ENCODE measurements at regions not wholly inside any gene's neighbourhood (a gene's known extent, or its start where the extent isn't known, plus 50 kb on each side); places are given as distances from the start of the nearest gene placed in this dataset.

GRCh38 chr12:74241341-74241740 is 296.3 kb upstream of the ATXN7L3B start:
- Histone ChIP-seq H3K27me3 (ENCODE audit: control insufficient read depth in 2 of 2, insufficient read depth in 2 of 2, low read length in 2 of 2) (no peaks in the 10 kb centered on the region), H2AFZ (ENCODE audit: insufficient read depth, low read depth, low read length, poor library complexity, severe bottlenecking) (no peak overlapping the region), H3K36me3 (replicated peaks in 1 of 2; ENCODE audit: control insufficient read depth in 1 of 2, insufficient read depth in 2 of 2, low read length in 2 of 2) (no peaks in the 10 kb centered on the region), H3K4me2 (replicated peaks; ENCODE audit: extremely low read depth, low read length, poor library complexity, severe bottlenecking) (no peak overlapping the region), H4K20me1 (ENCODE audit: insufficient read depth, low read length) (no peaks in the 10 kb centered on the region), H3K79me2 (ENCODE audit: insufficient read depth, low read length) (no peaks in the 10 kb centered on the region), H3K9me3 (replicated peaks in 1 of 2; ENCODE audit: control insufficient read depth in 1 of 2, insufficient read depth in 1 of 2, low read length in 2 of 2) (peaks cover 0 to 16% of the 10 kb centered on the region in 2 donors), H3K4me3 (replicated peaks in 1 of 3; ENCODE audit: low read depth in 2 of 3, low read length in 3 of 3) (no peak overlapping the region), H3K9ac (ENCODE audit: insufficient read depth, low read length, poor library complexity, severe bottlenecking) (no peak overlapping the region), H3K27ac (ENCODE audit: low read depth in 1 of 2, low read length in 2 of 2) (no peak overlapping the region), H3K4me1 (ENCODE audit: control insufficient read depth in 1 of 2, insufficient read depth in 2 of 2, low read length in 2 of 2) (no peaks in the 10 kb centered on the region)
- Mint-ChIP-seq H3K4me3 (no peak overlapping the region), H3K27ac (no peak overlapping the region), H3K9me3 (peaks cover 0 to 12% (median 3%) of the 10 kb centered on the region in 7 donors), H3K36me3 (no peaks in the 10 kb centered on the region), H3K4me1 (no peaks in the 10 kb centered on the region), H3K27me3 (ENCODE audit: low read depth in 3 of 3) (no peaks in the 10 kb centered on the region)
- DNase-seq = no peak
- intact Hi-C loops (cut with micrococcal nuclease) = no loop called here
- no CpG with 5 or more reads among the region's 1 CpG for WGBS (ENCODE audit: insufficient coverage)
- no peak for TF ChIP-seq CTCF (IDR thresholded peaks at IDR 0.05)

DNA sequence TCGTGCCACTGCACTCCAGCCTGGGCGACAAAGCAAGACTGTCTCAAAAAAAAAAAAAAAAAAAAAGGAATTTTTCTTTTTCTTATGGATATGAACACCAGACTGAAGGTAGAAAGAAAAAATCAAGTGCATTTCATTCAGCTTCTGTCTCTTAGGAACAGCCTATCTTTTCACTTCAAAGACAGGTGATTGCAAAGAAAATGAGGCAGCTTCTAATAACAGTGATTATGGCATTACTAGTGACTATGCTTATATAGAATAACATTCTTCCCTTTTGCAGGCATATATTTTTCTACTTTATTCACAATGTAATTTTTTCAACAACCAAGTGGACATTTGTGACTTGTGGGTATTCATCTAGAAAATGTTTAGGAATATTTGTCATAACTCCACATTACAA is 295.5 kb upstream of the ATXN7L3B start:
- TF ChIP-seq CTCF (IDR thresholded peaks at IDR 0.05) = no peak
- no peaks in the 10 kb centered on the region for H3K4me1 Mint-ChIP-seq
- no CpG with 5 or more reads among the region's 2 CpGs for WGBS (ENCODE audit: insufficient coverage)
- no peaks in the 10 kb centered on the region for H3K27me3 ChIP-seq (ENCODE audit: control insufficient read depth in 2 of 2, insufficient read depth in 2 of 2, low read length in 2 of 2)
- no peaks in the 10 kb centered on the region for H3K27me3 Mint-ChIP-seq (ENCODE audit: low read depth in 3 of 3)
- intact Hi-C loops (cut with micrococcal nuclease) = no loop called here
- no peak overlapping the region for H3K9ac ChIP-seq (ENCODE audit: insufficient read depth, low read length, poor library complexity, severe bottlenecking)
- H2AFZ ChIP-seq (ENCODE audit: insufficient read depth, low read depth, low read length, poor library complexity, severe bottlenecking) = no peak overlapping the region
- DNase-seq = no peak
- H3K4me3 ChIP-seq (replicated peaks in 1 of 3; ENCODE audit: low read depth in 2 of 3, low read length in 3 of 3) = no peak overlapping the region
- no peaks in the 10 kb centered on the region for H3K79me2 ChIP-seq (ENCODE audit: insufficient read depth, low read length)
- H3K36me3 Mint-ChIP-seq = no peaks in the 10 kb centered on the region
- H3K4me2 ChIP-seq (replicated peaks; ENCODE audit: extremely low read depth, low read length, poor library complexity, severe bottlenecking) = no peak overlapping the region
- H3K36me3 ChIP-seq (replicated peaks in 1 of 2; ENCODE audit: control insufficient read depth in 1 of 2, insufficient read depth in 2 of 2, low read length in 2 of 2) = no peaks in the 10 kb centered on the region
- H3K4me3 Mint-ChIP-seq = no peak overlapping the region
- no peak overlapping the region for H3K27ac ChIP-seq (ENCODE audit: low read depth in 1 of 2, low read length in 2 of 2)
- H3K4me1 ChIP-seq (ENCODE audit: control insufficient read depth in 1 of 2, insufficient read depth in 2 of 2, low read length in 2 of 2) = no peaks in the 10 kb centered on the region
- no peaks in the 10 kb centered on the region for H4K20me1 ChIP-seq (ENCODE audit: insufficient read depth, low read length)
- H3K9me3 Mint-ChIP-seq = peaks cover 0 to 12% (median 3%) of the 10 kb centered on the region in 7 donors
- peaks cover 0 to 16% of the 10 kb centered on the region in 2 donors for H3K9me3 ChIP-seq (replicated peaks in 1 of 2; ENCODE audit: control insufficient read depth in 1 of 2, insufficient read depth in 1 of 2, low read length in 2 of 2)
- no peak overlapping the region for H3K27ac Mint-ChIP-seq

Data from CD14-positive monocyte (primary cell).